HCT116 (cell line): ENCODE measurements at regions not wholly inside any gene's neighbourhood (a gene's known extent, or its start where the extent isn't known, plus 50 kb on each side); places are given as distances from the start of the nearest gene placed in this dataset.

Source experiments
- ATAC-seq: fragments of 200-7000 bp; cut with Tn5 transposase; 2 replicates; pipeline ENCODE4 v1.9.1; 2020; ENCODE audit warnings: mild to moderate bottlenecking, moderate library complexity
- BruUV-seq: library from RNA; stranded (reverse); fragments of 400-500 nt; replicated peaks from 2 replicates; lab custom pipeline; 2021; lab: Mats Ljungman, UMichigan
- CTCF ChIA-PET: fragments of 300-600 bp; sonication (Branson Sonifier 250); formaldehyde crosslinking; loops from one replicate; lab custom pipeline; 2021; ENCODE audit warnings: antibody characterized with exemption; lab: Charles Lee
- POLR2A ChIA-PET: fragments of 300-600, 350-600 bp; sonication (Branson Sonifier 250); formaldehyde crosslinking; loops from one replicate; lab custom pipeline; 2021; ENCODE audit warnings: antibody characterized with exemption; lab: Charles Lee
- RAD21 ChIA-PET, 2 experiments: fragments of 300-600 bp; sonication (Branson Sonifier 250); formaldehyde crosslinking; loops; one replicate each; lab custom pipeline; 2023; ENCODE audit warnings: low total read pairs in 2 of 2; ENCODE audit not compliant: uncharacterized antibody in 2 of 2, unreplicated experiment in 2 of 2, low non-redundant PET in 1 of 2; lab: Charles Lee
- DNase-seq: peaks from one replicate; pipeline ENCODE4 v3.0.0-alpha.2; 2010; ENCODE audit warnings: low read depth, low spot score
- H2AFZ ChIP-seq: fragments of 200-600 bp; shearing (Covaris generic), sonication (generic); 2 replicates; pipeline ENCODE4 v1.6.1; 2017; ENCODE audit warnings: low read depth, mixed run types, mixed read lengths, antibody characterized with exemption, low read length; ENCODE audit not compliant: poor library complexity, severe bottlenecking
- H3K27ac ChIP-seq: 2 replicates; pipeline ENCODE4 v1.5.1; 2012; ENCODE audit warnings: low read depth, low read length
- H3K27me3 ChIP-seq: fragments of 200-600 bp; sonication (generic); 2 replicates; pipeline ENCODE4 v1.6.1; 2016; ENCODE audit warnings: mixed run types, low read length, mixed read lengths; ENCODE audit not compliant: insufficient read depth
- H3K36me3 ChIP-seq, 2 experiments: fragments of 200-500 bp in 1 of 2; fragments of 200-600 bp in 1 of 2; sonication (Bioruptor generic) in 1 of 2; sonication (generic) in 1 of 2; 2 replicates each; pipeline versions ENCODE4 v1.5.1 to v1.6.1; 2014 to 2016; ENCODE audit warnings: low read length in 2 of 2, inconsistent platforms in 1 of 2, mixed read lengths in 1 of 2, mixed run types in 1 of 2; ENCODE audit not compliant: insufficient read depth in 2 of 2, control insufficient read depth in 1 of 2
- H3K4me1 ChIP-seq, 2 experiments: fragments of 200-600 bp in 1 of 2; sonication (generic) in 1 of 2; 2 replicates each; pipeline versions ENCODE4 v1.5.1 to v1.6.1; 2012 to 2017; ENCODE audit warnings: low read length in 2 of 2, inconsistent platforms in 1 of 2, mild to moderate bottlenecking in 1 of 2, mixed read lengths in 1 of 2, mixed run types in 1 of 2, moderate library complexity in 1 of 2; ENCODE audit not compliant: insufficient read depth in 2 of 2, control insufficient read depth in 1 of 2
- H3K4me2 ChIP-seq: fragments of 200-600 bp; sonication (generic); 2 replicates; pipeline ENCODE4 v1.6.1; 2017; ENCODE audit warnings: mixed run types, low read length, mixed read lengths
- H3K4me3 ChIP-seq, 2 experiments: fragments of 200-600 bp in 1 of 2; sonication (generic) in 1 of 2; replicated peaks in 1 of 2; 2 replicates each; pipeline ENCODE4 v1.5.1; 2011 to 2016; ENCODE audit warnings: low read length in 2 of 2, control low read depth in 1 of 2, low read depth in 1 of 2, mild to moderate bottlenecking in 1 of 2, mixed read lengths in 1 of 2, mixed run types in 1 of 2
- H3K79me2 ChIP-seq: fragments of 200-600 bp; sonication (generic); 2 replicates; pipeline ENCODE4 v1.6.1; 2017; ENCODE audit warnings: mild to moderate bottlenecking, mixed run types, low read length, moderate library complexity, mixed read lengths; ENCODE audit not compliant: insufficient read depth
- H3K9ac ChIP-seq: fragments of 200-600 bp; sonication (generic); 2 replicates; pipeline ENCODE4 v1.6.1; 2016; ENCODE audit warnings: low read length, mixed read lengths
- H3K9me2 ChIP-seq: fragments of 200-600 bp; sonication (generic), shearing (Covaris generic); 2 replicates; pipeline ENCODE4 v1.6.1; 2017; ENCODE audit warnings: mixed run types, mild to moderate bottlenecking, moderate library complexity; ENCODE audit not compliant: insufficient read depth
- H3K9me3 ChIP-seq, 2 experiments: fragments of 200-500 bp in 1 of 2; fragments of 200-600 bp in 1 of 2; sonication (Bioruptor generic) in 1 of 2; sonication (generic) in 1 of 2; 2 replicates each; pipeline ENCODE4 v1.6.1; 2014 to 2017; ENCODE audit warnings: low read length in 2 of 2, mixed read lengths in 2 of 2, inconsistent platforms in 1 of 2, low read depth in 1 of 2, mild to moderate bottlenecking in 1 of 2, mixed run types in 1 of 2, moderate library complexity in 1 of 2; ENCODE audit not compliant: control insufficient read depth in 1 of 2, insufficient read depth in 1 of 2
- H4K20me1 ChIP-seq: fragments of 200-600 bp; sonication (generic), shearing (Covaris generic); 2 replicates; pipeline ENCODE4 v1.6.1; 2017; ENCODE audit warnings: mixed run types, mild to moderate bottlenecking, moderate library complexity; ENCODE audit not compliant: insufficient read depth
- ATF3 ChIP-seq: IDR thresholded peaks from 2 replicates; pipeline ENCODE4 v1.6.1; 2012
- CEBPB ChIP-seq: IDR thresholded peaks from 2 replicates; pipeline ENCODE4 v1.6.1; 2012; ENCODE audit warnings: low read depth
- EGR1 ChIP-seq: IDR thresholded peaks from 2 replicates; pipeline ENCODE4 v1.6.1; 2012; ENCODE audit warnings: low read depth
- ELF1 ChIP-seq: IDR thresholded peaks from 2 replicates; pipeline ENCODE4 v1.6.1; 2012; ENCODE audit warnings: low read depth, borderline replicate concordance
- EZH2 ChIP-seq: fragments of 200-600 bp; sonication (generic); IDR thresholded peaks from 2 replicates; pipeline ENCODE4 v1.6.1; 2017; ENCODE audit warnings: antibody characterized with exemption, mixed run types
- EZH2phosphoT487 ChIP-seq: fragments of 200-600 bp; IDR thresholded peaks from 2 replicates; pipeline ENCODE4 v1.6.1; 2018; ENCODE audit warnings: antibody characterized with exemption, borderline replicate concordance
- FOSL1 ChIP-seq: IDR thresholded peaks from 2 replicates; pipeline ENCODE4 v1.6.1; 2012; ENCODE audit warnings: low read depth
- MAX ChIP-seq: IDR thresholded peaks from 2 replicates; pipeline ENCODE4 v1.6.1; 2012
- POLR2AphosphoS5 ChIP-seq: IDR thresholded peaks from 2 replicates; pipeline ENCODE4 v1.6.1; 2011; ENCODE audit warnings: mild to moderate bottlenecking, low read depth, low read length, moderate library complexity
- RAD21 ChIP-seq: IDR thresholded peaks from 2 replicates; pipeline ENCODE4 v1.6.1; 2012; ENCODE audit warnings: low read depth, mild to moderate bottlenecking
- REST ChIP-seq: IDR thresholded peaks from 2 replicates; pipeline ENCODE4 v1.6.1; 2012; ENCODE audit warnings: low read depth
- SIN3A ChIP-seq: IDR thresholded peaks from 2 replicates; pipeline ENCODE4 v1.6.1; 2012; ENCODE audit warnings: low read depth
- SP1 ChIP-seq: IDR thresholded peaks from 2 replicates; pipeline ENCODE4 v1.6.1; 2012; ENCODE audit warnings: low read depth
- TCF7L2 ChIP-seq: IDR thresholded peaks from 2 replicates; pipeline ENCODE4 v1.7.0; 2011; ENCODE audit warnings: borderline replicate concordance, inconsistent platforms; ENCODE audit not compliant: insufficient read depth, insufficient read length; ENCODE audit errors: extremely low read depth
- YY1 ChIP-seq: IDR thresholded peaks from 2 replicates; pipeline ENCODE4 v1.6.1; 2011; ENCODE audit warnings: low read length, low read depth, moderate library complexity, mild to moderate bottlenecking; ENCODE audit not compliant: insufficient replicate concordance; ENCODE audit errors: extremely low read depth
- ZBTB33 ChIP-seq: IDR thresholded peaks from 2 replicates; pipeline ENCODE4 v1.6.1; 2011; ENCODE audit warnings: mild to moderate bottlenecking, low read length, moderate library complexity; ENCODE audit not compliant: insufficient replicate concordance; ENCODE audit errors: extremely low read depth
- ZFX ChIP-seq: fragments of 450-650 bp; IDR thresholded peaks from 2 replicates; pipeline ENCODE4 v1.6.1; 2017
- intact Hi-C: fragments of 100-400 bp; cut with micrococcal nuclease; formaldehyde crosslinking; loops from 2 replicates; pipeline ENCODE4 v1.10.0; 2022

- no peak overlapping the region for H3K27ac ChIP-seq
- TF ChIP-seq ATF3 (no peak), EGR1 (no peak), ZFX (no peak), CEBPB (no peak)
- H3K9me3 ChIP-seq = no peaks in the 10 kb centered on the region
- ChIA-PET POLR2A (no interaction called here), RAD21 (no interaction called here), CTCF (no interaction called here)
- H3K36me3 ChIP-seq = no peaks in the 10 kb centered on the region
- BruUV-seq = no TSS peak
- intact Hi-C loops = no loop called here
- no peaks in the 10 kb centered on the region for H4K20me1 ChIP-seq
- ATAC-seq (no peak), DNase-seq (no peak)
- no peaks in the 10 kb centered on the region for H3K79me2 ChIP-seq
- H3K4me2 ChIP-seq = no peak overlapping the region
- H3K4me1 ChIP-seq = no peaks in the 10 kb centered on the region
- no peak overlapping the region for H2AFZ ChIP-seq
- H3K9me2 ChIP-seq = no peaks in the 10 kb centered on the region
- no peak overlapping the region for H3K9ac ChIP-seq
- no peak overlapping the region for H3K4me3 ChIP-seq
- H3K27me3 ChIP-seq = no peaks in the 10 kb centered on the region
Measured at GRCh38 chr2:40004336-40004735, 225.3 kb upstream of the THUMPD2 start.

- H3K9ac ChIP-seq = no peak overlapping the region
- no peaks in the 10 kb centered on the region for H3K9me3 ChIP-seq
- H3K4me1 ChIP-seq = no peaks in the 10 kb centered on the region
- H4K20me1 ChIP-seq = no peaks in the 10 kb centered on the region
- no TSS peak for BruUV-seq
- ChIA-PET CTCF (no interaction called here), POLR2A (no interaction called here), RAD21 (no interaction called here)
- H3K27me3 ChIP-seq = no peaks in the 10 kb centered on the region
- no peak overlapping the region for H3K27ac ChIP-seq
- ATAC-seq = no peak
- DNase-seq = no peak
- no peaks in the 10 kb centered on the region for H3K9me2 ChIP-seq
- no peak overlapping the region for H3K4me3 ChIP-seq
- H3K4me2 ChIP-seq = no peak overlapping the region
- H3K36me3 ChIP-seq = no peaks in the 10 kb centered on the region
- H3K79me2 ChIP-seq = no peaks in the 10 kb centered on the region
- intact Hi-C loops = no loop called here
- H2AFZ ChIP-seq = no peak overlapping the region
- TF ChIP-seq YY1 (no peak), FOSL1 (no peak), MAX (no peak), POLR2AphosphoS5 (no peak), RAD21 (no peak), EZH2 (no peak), TCF7L2 (no peak), CEBPB (no peak), EZH2phosphoT487 (no peak), REST (no peak), ZFX (no peak), ZBTB33 (no peak), SP1 (no peak), ELF1 (no peak), SIN3A (no peak)
Measured at GRCh38 chr2:40002339-40002738, 223.3 kb upstream of the THUMPD2 start.
